Epithelial cell of proximal tubule (primary cell): ENCODE measurements at regions not wholly inside any gene's neighbourhood (a gene's known extent, or its start where the extent isn't known, plus 50 kb on each side); places are given as distances from the start of the nearest gene placed in this dataset.

Source experiments
- DNase-seq: peaks from one replicate; pipeline ENCODE4 v3.0.0-alpha.2; 2011; ENCODE audit warnings: low read depth
- H3K4me3 ChIP-seq: 2 replicates; pipeline ENCODE4 v1.5.1; 2011; ENCODE audit warnings: low read depth, mild to moderate bottlenecking, low read length
- CTCF ChIP-seq: conservative IDR thresholded peaks from 2 replicates; pipeline ENCODE4 v1.5.1; 2012; ENCODE audit warnings: low read depth, mild to moderate bottlenecking, low read length

- DNase-seq, result no peak
- no peak for TF ChIP-seq CTCF
These were observed 127.1 kb downstream of the SLC30A10 start for GRCh38 chr1:219801156-219801820.

DNA sequence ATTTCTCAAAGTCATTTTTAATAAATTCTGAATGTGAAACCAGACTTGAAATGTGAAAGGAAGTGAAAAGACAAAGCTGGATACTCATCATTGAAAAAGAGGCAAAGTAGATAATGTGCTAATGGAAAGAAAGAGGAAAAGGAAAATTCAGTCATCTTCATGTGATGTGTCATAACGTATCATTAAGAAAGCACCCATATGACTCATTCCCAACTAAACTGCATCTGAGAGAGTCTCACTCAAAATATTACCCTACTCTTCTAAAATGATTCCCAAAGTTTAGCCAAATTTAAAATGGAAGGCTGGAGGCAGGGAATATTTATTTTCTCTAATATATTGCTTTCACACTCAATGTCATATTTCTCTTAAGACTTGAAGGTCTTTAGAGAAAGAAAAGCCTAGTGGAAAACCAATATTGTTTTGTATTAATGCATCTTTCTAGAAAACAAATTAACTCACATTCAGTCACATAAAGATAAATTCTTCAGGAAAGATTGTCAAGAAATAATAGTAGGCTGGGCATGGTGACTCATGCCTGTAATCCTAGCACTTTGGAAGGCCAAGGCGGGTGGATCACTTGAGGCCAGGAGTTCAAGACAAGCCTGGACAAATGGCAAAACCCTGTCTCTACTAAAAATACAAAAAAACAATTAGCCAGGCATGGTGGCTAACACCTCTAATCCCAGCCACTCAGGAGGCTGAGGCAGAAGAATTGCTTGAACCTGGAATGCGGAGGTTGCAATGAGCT is 129.9 kb downstream of the SLC30A10 start:
- H3K4me3 ChIP-seq, result no peak overlapping the region
- TF ChIP-seq CTCF, result no peak
- no peak for DNase-seq

More at GRCh38 chr1:219801156-219801820, 127.1 kb downstream of the SLC30A10 start:
- H3K4me3 ChIP-seq, result no peak overlapping the region

DNA sequence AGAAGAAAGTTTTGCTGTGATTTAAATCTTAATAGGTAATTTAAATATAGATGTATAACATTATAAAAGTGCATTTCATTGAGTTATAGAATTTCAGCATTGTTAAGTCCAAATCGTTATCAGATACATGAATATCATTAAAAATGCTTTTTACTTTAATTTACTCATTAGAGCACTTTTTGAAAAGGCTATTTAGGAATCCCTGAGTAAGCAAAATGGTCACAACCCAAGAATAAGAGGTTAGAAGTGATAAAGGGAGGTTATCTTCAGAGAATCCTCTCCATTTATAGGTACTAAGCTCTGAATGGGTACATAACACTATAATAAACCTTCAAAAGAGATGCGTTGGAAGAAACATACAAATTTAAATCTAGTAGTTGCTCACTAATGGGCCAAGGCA is 130.7 kb downstream of the SLC30A10 start:
- no peak for DNase-seq
- no peak for TF ChIP-seq CTCF

DNA sequence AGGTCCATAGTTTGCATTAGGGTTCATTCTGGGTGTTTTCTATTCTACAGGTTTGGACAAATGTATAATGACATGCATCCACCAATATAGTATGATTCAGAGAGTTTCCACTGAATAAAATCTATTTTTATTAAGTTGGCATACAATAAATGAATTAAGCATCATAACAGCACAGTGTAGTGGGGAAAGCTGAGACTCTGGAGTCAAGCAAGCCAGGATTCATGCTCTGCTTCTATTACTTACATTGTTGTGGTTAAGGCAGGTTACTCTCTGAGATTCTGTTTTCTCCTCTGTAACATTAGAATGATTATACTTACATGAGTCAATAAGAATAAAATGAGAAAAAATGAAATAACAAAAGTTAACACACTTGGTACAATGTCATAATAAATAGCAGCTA is 131.3 kb downstream of the SLC30A10 start:
- H3K4me3 ChIP-seq, result no peak overlapping the region
- no peak for DNase-seq
- TF ChIP-seq CTCF, result no peak

More for the DNA sequence above, 130.7 kb downstream of the SLC30A10 start:
- H3K4me3 ChIP-seq, result no peak overlapping the region

- H3K4me3 ChIP-seq, result no peak overlapping the region
- no peak for TF ChIP-seq CTCF
- DNase-seq, result no peak
These were observed 132.9 kb downstream of the SLC30A10 start for GRCh38 chr1:219795363-219795917.

DNA sequence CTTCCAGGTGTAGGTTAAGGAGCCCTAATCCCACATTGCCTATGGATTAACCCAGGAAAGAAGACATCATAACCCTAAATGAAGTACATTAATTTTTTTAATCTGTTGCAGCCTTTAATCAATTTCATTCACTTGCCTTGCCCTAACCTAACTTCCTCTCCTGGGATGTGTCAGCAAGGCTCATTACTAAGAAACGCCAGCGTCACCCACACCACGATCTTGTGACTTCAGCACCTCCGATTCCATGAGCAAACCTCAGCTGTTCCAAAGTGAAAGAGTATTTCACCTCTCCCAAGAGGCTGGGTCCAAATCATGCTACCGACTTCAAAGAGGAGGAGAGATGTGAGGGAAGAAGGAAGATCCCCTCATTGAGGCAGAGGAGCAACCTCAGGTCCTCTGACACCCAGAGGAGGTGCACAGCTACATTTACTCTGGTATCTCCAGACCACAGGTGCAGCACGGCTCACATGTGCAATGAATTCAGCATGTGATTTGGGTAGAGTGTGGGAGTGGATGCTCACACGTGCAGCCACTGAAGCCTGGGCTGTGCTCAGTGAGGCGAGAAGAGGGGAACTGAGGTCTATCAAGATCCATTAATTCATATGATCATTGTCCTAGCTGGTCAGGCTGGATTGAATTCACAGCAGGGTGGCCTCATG is 134.1 kb downstream of the SLC30A10 start:
- no peak overlapping the region for H3K4me3 ChIP-seq
- no peak for DNase-seq
- TF ChIP-seq CTCF, result no peak
